ENCODE measurements at regions not wholly inside any gene's neighbourhood (a gene's known extent, or its start where the extent isn't known, plus 50 kb on each side); places are given as distances from the start of the nearest gene placed in this dataset.

GRCh38 chr3:99542767-99543518 lies 95.5 kb upstream of the COL8A1 start:
- DNase-seq (ENCODE audit: low spot score), result no peak

DNA sequence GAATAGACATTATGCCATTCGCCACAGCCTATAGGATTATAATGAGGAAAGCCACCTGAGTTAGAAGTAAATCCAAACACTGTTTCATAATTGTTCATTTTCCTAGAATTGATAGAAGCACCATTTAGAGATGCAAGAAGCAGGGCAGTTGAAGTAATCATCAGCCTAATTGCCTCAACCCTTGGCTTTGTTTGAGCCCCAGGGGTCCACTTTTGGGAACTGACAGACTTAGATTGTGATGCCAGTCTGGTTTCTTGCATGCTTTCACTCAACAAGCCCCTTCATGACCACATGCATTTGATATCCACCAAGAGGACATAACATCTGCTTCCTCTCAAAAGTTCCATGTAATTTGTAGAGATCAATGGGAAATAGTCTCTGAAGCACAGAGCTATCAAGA lies 97.2 kb upstream of the COL8A1 start:
- DNase-seq (ENCODE audit: low spot score), result no peak

GRCh38 chr3:99537416-99537815 lies 101.0 kb upstream of the COL8A1 start:
- no peak for DNase-seq (ENCODE audit: low spot score)

DNA sequence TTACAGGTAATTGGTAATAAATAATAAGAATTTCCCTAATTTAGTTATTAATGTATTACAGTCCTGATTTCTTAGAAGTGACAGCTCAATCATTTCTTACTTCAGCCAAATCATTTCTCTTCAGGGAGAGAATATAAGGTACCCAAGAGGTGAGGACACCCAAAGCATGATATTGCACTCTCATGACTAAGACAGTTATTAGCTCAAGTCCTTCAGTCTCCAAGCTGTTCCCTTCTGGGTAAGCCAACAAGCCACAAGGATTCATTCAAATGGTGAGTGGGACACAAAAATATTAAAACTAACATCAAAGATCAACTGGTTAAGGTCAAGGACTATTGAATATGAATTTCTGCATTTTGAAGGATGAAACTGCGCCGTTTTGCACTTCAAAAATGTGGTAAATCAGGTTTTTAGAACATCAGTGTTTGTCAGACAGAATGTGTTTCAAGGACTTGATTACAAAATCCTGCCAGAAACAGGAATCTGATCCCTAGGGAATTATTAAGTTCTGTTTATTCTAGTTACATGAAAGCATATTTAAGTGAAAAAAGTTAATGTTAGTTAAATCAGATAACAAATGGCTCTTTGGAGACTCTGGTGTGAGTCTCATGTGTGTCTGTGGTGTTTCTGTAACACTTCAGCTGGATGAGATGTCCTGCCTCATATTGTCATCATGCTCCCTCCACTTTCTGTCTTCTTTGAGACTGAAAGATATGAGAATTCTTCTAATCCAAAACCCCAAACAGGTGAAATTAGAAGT lies 101.7 kb upstream of the COL8A1 start:
- DNase-seq (ENCODE audit: low spot score), result no peak

- no peak for DNase-seq (ENCODE audit: low spot score)
These were observed 103.3 kb upstream of the COL8A1 start for GRCh38 chr3:99534951-99535704.

GRCh38 chr3:99532246-99532645 lies 106.1 kb upstream of the COL8A1 start:
- no peak for DNase-seq (ENCODE audit: low spot score)

DNA sequence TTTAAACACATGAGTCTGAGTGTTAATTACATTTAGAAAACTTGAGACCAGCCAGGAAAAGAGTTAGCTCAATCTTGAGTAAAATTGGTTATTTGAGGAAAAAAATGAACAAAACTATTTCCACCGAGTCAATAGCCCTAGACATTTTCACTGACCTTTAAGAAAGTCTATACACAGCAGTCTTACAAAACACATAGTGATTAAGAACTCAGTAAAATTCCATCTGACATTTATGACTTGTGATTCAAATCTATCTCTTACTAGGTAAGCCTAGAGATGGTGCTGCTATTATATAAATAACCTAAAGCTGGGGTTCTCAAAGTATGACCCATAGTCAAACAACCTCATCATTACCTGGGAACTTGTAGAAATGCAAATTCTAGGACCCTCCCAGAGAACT lies 109.1 kb upstream of the COL8A1 start:
- no peak for DNase-seq (ENCODE audit: low spot score)

DNA sequence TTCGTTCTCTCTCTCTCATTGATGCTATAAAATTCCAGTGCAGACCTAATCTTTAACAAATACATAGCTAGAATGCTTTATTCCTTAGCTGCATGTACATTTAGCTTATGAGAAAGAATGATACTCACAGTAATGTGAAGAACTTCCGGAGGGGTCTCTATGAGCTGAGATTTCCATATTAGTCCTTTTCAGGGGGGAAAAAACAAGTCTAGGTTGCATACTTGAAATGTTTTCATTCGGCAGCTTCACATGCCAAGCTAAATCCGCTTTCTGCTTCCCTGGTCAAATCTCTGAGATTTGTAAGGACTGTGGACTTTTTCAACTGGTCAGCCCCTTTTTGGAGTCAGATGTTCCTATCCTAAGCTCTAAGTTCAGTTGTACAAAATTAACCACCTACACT lies 111.5 kb upstream of the COL8A1 start:
- DNase-seq (ENCODE audit: low spot score), result no peak

DNA sequence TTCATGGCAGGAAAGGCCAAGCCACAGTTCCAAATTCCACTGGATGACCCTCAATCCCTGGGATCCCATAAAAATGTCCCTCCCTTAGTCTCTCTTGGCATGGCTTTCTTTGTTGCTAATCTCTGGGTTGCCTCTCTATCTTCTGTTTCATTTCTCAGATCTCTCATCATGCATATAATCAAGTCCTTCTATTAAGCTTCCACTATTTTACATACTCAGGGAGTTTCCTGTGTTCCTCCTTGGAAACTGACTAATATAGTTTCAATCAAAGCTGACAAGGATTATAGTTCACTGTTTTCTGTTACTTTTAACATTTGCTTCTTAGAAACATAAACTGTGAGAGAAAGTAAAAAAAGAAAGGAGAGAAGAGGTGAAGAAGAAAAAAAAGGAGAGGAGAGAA lies 113.8 kb upstream of the COL8A1 start:
- no peak for DNase-seq (ENCODE audit: low spot score)

DNA sequence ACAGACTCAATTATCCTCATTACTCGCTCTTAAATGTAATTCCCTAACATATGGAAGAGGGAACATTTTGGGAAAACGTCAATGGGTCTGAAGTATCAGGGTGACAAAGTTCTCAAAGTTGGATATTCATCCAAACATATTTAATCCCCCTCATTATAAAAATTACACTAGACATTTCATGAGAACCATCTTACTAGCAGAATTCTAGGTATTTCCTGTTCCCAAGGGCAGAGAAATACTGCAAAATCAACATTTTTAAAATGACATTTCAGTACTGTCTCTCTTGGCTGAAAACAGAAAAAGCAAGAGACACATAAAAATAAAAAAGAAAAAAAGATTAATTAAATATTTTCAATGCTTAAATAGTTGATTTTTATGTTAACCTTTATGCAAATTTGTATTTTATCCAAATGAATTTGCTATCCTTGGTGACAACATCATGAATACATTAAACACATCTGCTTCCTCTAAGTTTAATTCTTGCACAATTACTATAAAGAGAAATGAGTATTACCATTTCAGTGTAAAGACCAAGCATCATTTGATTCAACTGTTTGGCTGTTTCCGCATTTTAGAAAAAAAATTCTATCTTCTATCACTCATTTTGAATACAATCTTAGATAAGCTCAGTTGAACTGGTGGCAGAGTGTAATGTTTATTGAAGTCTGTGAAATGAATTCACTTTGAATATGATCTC lies 114.8 kb upstream of the COL8A1 start:
- no peak for DNase-seq (ENCODE audit: low spot score)

DNA sequence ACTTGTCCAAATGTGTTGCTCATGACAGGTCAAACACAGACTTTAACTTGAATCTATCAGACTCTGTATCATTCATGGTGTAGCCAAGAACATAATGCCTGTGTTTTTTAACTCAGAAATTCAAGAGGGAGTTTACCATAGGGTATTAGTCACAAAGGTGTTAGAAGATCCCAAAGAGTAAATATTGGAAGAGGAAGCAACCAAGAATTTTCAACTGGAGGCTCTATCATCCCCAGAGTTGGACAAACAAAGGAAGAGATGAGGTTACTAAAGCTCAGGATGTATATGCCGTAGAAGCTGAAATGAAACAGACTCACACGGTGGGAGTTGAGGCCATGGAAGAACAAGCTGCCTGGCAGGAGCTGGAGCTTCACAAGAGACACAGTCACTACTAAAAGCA lies 116.2 kb upstream of the COL8A1 start:
- no peak for DNase-seq (ENCODE audit: low spot score)

DNA sequence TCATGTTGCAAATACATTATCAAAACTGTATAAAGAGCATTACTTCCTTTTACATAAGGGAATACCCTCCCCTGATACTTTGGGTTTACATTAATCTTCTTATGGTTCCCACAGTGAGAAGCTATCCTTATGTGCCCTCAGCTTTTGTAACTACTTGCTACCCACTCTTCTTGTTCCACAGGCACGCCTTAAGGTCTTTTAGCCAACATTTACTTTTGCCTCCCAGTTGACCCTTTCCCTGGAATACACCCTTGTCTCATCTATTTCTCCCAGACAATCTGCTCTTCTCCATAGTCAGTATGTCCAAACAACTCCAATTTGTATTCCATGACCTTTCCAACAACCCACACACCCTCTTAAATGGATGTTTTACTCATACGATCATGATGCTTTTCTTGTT lies 116.8 kb upstream of the COL8A1 start:
- DNase-seq (ENCODE audit: low spot score), result no peak

- no peak for DNase-seq (ENCODE audit: low spot score)
These were observed 117.9 kb upstream of the COL8A1 start for GRCh38 chr3:99520513-99520912.

DNA sequence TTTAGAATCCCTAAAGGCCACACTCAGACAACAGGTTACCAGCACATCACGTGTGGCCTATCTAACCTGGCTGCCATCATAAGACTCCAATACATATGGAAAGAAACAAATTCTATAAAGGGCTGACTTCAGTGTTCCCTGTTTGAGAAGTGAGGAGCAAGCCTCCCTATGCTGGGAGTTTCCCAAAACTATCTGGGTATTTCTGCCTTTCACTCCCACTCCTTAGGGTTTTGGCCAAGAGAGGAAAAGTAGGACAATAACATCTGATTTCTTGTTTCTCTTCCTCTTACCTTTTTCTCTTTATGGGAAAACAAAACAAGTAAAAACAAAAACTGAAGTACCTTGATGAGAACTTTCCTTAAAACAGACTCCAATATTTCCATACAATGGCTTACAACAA lies 121.5 kb upstream of the COL8A1 start:
- no peak for DNase-seq (ENCODE audit: low spot score)

- no peak for DNase-seq (ENCODE audit: low spot score)
These were observed 122.5 kb upstream of the COL8A1 start for GRCh38 chr3:99515891-99516290.

- no peak for DNase-seq (ENCODE audit: low spot score)
These were observed 129.2 kb upstream of the COL8A1 start for GRCh38 chr3:99509224-99509623.

DNA sequence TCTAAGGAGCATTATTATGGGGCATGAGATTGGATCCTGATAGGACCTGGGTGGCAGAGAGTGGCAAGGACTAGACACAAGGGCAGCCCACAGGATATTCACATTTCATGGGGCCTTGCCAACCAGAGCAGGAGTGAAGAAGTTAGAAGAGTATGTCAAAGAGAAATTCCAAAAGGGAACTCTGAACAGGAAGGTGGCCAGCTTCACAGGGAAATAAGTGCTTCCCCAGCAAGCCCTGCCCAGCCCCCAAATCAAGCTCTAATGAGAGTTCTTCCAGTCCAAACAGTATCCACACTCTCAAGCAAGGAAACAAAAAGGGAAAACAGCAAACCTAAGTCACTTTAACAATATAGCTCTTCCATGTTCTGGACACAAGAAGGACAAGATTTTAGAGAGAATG lies 130.2 kb upstream of the COL8A1 start:
- no peak for DNase-seq (ENCODE audit: low spot score)

- no peak for DNase-seq (ENCODE audit: low spot score)
These were observed 132.6 kb upstream of the COL8A1 start for GRCh38 chr3:99505646-99506269.

- no peak for DNase-seq (ENCODE audit: low spot score)
These were observed 133.2 kb upstream of the COL8A1 start for GRCh38 chr3:99505200-99505599.

GRCh38 chr3:99504258-99504657 lies 134.1 kb upstream of the COL8A1 start:
- no peak for DNase-seq (ENCODE audit: low spot score)

DNA sequence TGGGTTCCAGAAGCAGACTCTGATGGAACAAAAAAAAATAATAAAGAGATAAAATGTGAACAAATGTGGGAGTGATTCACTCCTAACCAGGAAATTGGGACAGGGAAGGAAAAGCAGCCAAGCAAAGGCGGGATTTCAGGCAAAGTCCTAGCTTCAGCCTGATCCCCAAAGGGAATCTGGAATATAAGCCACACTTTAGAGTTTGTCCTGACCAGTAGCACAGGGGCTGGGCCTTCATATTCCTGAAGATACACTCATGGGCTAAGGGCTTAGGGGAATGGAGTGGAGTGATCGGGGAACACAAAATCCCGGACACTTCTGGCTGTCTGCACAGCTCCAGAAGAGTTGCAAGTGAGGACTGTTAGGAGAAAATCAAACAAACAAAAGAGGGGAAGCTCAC lies 135.0 kb upstream of the COL8A1 start:
- DNase-seq (ENCODE audit: low spot score), result no peak

- no peak for DNase-seq (ENCODE audit: low spot score)
These were observed 135.5 kb upstream of the COL8A1 start for GRCh38 chr3:99502871-99503270.

Measured in left forelimb (tissue), 1 donor.